ENCODE measurements at regions not wholly inside any gene's neighbourhood (a gene's known extent, or its start where the extent isn't known, plus 50 kb on each side); places are given as distances from the start of the nearest gene placed in this dataset.

DNA sequence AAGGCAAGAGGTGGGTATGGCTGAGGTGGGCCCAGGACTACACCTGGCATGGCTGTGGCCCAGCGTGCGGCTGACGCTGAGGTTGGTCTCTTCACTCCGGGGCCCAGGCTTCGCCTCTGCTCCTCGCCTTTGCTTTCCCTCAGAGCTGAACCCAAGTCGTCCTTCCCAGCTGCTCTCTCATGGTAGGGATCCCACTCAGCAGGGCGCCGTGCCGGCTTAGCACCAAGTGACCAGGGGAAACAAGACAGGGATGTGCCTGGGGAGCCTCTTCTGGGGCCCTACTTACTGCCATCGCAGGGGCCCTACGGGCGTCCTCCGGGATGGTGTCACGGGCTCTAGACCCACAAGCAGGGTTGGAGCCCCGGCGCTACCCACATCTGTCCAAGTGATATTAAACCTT is 138.1 kb upstream of the ALKAL2 start:
- Histone ChIP-seq H3K9ac (ENCODE audit: low read length) (no peak overlapping the region), H3K4me2 (ENCODE audit: low read length) (no peak overlapping the region), H3K4me3 (ENCODE audit: low read length) (no peak overlapping the region), H3K79me2 (ENCODE audit: low read length) (no peaks in the 10 kb centered on the region), H3K9me3 (ENCODE audit: low read length) (no peaks in the 10 kb centered on the region), H3K4me1 (ENCODE audit: insufficient read depth, low read length) (peaks cover 22% of the 10 kb centered on the region), H3K36me3 (ENCODE audit: low read depth, low read length) (no peaks in the 10 kb centered on the region), H3K27me3 (ENCODE audit: low read length) (no peaks in the 10 kb centered on the region), H4K20me1 (ENCODE audit: low read length) (no peaks in the 10 kb centered on the region), H3F3A (ENCODE audit: low read length, unreplicated experiment) (no peaks in the 10 kb centered on the region), H3K27ac (ENCODE audit: low read length) (peak overlapping the region; percentile 85), H3K9me2 (replicated peaks; ENCODE audit: low read length) (no peaks in the 10 kb centered on the region), H2AFZ (ENCODE audit: low read length) (no peak overlapping the region)
- TF ChIP-seq, protein P1, sequence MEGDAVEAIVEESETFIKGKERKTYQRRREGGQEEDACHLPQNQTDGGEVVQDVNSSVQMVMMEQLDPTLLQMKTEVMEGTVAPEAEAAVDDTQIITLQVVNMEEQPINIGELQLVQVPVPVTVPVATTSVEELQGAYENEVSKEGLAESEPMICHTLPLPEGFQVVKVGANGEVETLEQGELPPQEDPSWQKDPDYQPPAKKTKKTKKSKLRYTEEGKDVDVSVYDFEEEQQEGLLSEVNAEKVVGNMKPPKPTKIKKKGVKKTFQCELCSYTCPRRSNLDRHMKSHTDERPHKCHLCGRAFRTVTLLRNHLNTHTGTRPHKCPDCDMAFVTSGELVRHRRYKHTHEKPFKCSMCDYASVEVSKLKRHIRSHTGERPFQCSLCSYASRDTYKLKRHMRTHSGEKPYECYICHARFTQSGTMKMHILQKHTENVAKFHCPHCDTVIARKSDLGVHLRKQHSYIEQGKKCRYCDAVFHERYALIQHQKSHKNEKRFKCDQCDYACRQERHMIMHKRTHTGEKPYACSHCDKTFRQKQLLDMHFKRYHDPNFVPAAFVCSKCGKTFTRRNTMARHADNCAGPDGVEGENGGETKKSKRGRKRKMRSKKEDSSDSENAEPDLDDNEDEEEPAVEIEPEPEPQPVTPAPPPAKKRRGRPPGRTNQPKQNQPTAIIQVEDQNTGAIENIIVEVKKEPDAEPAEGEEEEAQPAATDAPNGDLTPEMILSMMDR (conservative IDR thresholded peaks at IDR 0.05; ENCODE audit: low read depth, low read length): no peak
- TF ChIP-seq EZH2phosphoT487 (IDR thresholded peaks at IDR 0.05; ENCODE audit: borderline replicate concordance, low read length): no peak
- TF ChIP-seq EZH2 (IDR thresholded peaks at IDR 0.05; ENCODE audit: low read length, unreplicated experiment): no peak
- BruUV-seq (replicated peaks): no TSS peak
- CTCF ChIA-PET: no interaction called here
- POLR2A ChIA-PET (ENCODE audit: unreplicated experiment): no interaction called here
- DNase-seq (no peak), ATAC-seq (no peak)
- intact Hi-C loops (cut with micrococcal nuclease): no loop called here

DNA sequence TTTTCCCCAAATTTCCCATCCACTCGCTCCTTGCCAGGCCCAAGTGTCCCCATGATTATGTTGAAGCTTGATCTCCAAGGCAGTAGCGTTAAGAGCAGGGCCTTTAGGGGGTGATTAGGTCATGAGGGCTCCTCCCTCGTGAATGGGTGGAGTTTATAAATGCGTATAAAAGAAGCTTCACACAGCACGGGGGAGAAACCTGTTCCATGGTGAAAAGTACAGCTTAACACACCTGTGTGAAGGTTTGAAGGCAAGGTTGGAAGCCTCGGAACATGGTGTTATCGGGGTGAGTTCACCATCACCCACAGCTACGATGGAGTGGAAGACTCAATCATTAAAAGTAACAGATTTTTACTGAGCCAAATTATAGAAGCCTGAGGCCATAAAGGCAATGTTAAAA is 137.4 kb upstream of the ALKAL2 start:
- CTCF ChIA-PET: no interaction called here
- POLR2A ChIA-PET (ENCODE audit: unreplicated experiment): interaction anchor here (0.6 kb wide), 1 partner anchor 242 kb away, joined by 4 read pairs; no protein-coding TSS in a partner anchor
- Histone ChIP-seq H3K4me1 (ENCODE audit: insufficient read depth, low read length) (peaks cover 22% of the 10 kb centered on the region), H3F3A (ENCODE audit: low read length, unreplicated experiment) (no peaks in the 10 kb centered on the region), H3K27ac (ENCODE audit: low read length) (peak overlapping the region; percentile 85), H3K27me3 (ENCODE audit: low read length) (no peaks in the 10 kb centered on the region), H3K36me3 (ENCODE audit: low read depth, low read length) (no peaks in the 10 kb centered on the region), H4K20me1 (ENCODE audit: low read length) (no peaks in the 10 kb centered on the region), H3K9ac (ENCODE audit: low read length) (peak overlapping the region; percentile 20; the same call in 1 of the 2 replicates), H3K9me3 (ENCODE audit: low read length) (no peaks in the 10 kb centered on the region), H3K9me2 (replicated peaks; ENCODE audit: low read length) (no peaks in the 10 kb centered on the region), H3K4me3 (ENCODE audit: low read length) (no peak overlapping the region), H3K79me2 (ENCODE audit: low read length) (no peaks in the 10 kb centered on the region), H3K4me2 (ENCODE audit: low read length) (peak overlapping the region; percentile 72), H2AFZ (ENCODE audit: low read length) (peak overlapping the region; percentile 64)
- TF ChIP-seq EZH2 (IDR thresholded peaks at IDR 0.05; ENCODE audit: low read length, unreplicated experiment): no peak
- TF ChIP-seq, protein P1 (conservative IDR thresholded peaks at IDR 0.05; ENCODE audit: low read depth, low read length): no peak
- TF ChIP-seq EZH2phosphoT487 (IDR thresholded peaks at IDR 0.05; ENCODE audit: borderline replicate concordance, low read length): no peak
- no TSS peak for BruUV-seq (replicated peaks)
- intact Hi-C loops (cut with micrococcal nuclease): no loop called here
- ATAC-seq (peak; percentile 22), DNase-seq (no peak)

DNA sequence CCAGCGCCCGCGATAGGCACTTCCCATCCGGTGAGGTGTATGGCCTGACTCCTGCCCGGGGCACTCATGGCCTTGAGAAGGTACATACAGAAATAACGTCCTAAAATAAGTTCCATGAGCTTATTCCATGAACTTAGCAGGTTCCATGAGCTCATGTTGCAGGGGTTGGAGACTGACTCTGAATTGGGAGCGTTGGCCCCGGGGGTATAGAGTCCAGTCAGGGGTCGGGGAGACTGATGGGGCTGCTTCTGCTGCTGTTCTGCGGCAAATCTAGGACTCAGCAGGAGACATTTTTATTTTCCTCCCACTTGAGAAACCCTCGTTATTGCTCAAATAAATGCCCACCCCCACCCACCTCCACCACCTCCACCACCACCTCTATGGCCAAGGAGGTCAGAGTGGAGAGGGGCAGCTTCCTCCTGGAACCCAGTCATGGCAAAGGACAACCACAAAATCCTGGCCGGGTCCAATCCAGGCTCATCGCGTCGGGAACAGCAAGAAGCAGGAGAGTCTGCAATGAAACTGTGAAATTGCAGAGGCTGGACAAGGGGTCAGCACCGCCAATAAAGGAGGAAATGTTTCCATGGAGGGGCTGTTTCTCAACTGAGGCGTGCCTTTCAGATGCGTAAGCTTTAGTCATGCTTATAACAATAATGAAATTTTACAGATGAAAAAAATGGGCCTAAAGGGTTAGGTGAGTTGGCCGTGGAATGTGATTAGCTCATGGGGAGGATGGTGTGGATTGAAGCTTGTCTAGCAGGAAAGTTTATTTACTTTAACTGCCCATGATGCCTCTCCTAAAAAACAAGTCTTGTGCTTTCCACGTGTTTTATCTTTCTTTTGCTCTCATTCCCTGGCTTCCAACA is 136.6 kb upstream of the ALKAL2 start:
- Histone ChIP-seq H3K9me2 (replicated peaks; ENCODE audit: low read length) (no peaks in the 10 kb centered on the region), H3K9ac (ENCODE audit: low read length) (peak overlapping the region; percentile 20; the same call in 1 of the 2 replicates)

More for the DNA sequence above, 136.6 kb upstream of the ALKAL2 start:
- Histone ChIP-seq H3K79me2 (ENCODE audit: low read length) (no peaks in the 10 kb centered on the region), H3F3A (ENCODE audit: low read length, unreplicated experiment) (no peaks in the 10 kb centered on the region), H2AFZ (ENCODE audit: low read length) (peak overlapping the region; percentile 66), H3K27ac (ENCODE audit: low read length) (peak overlapping the region; percentile 85), H3K4me1 (ENCODE audit: insufficient read depth, low read length) (peaks cover 22% of the 10 kb centered on the region), H3K27me3 (ENCODE audit: low read length) (no peaks in the 10 kb centered on the region), H3K4me3 (ENCODE audit: low read length) (peak overlapping the region; percentile 14; the same call in 1 of the 2 replicates), H3K36me3 (ENCODE audit: low read depth, low read length) (no peaks in the 10 kb centered on the region), H3K4me2 (ENCODE audit: low read length) (peak overlapping the region; percentile 72), H4K20me1 (ENCODE audit: low read length) (no peaks in the 10 kb centered on the region), H3K9me3 (ENCODE audit: low read length) (no peaks in the 10 kb centered on the region)
- peak; percentile 88 for ATAC-seq
- BruUV-seq (replicated peaks): no TSS peak
- POLR2A ChIA-PET (ENCODE audit: unreplicated experiment): no interaction called here
- intact Hi-C loops (cut with micrococcal nuclease): no loop called here
- TF ChIP-seq EZH2 (IDR thresholded peaks at IDR 0.05; ENCODE audit: low read length, unreplicated experiment) (no peak), EZH2phosphoT487 (IDR thresholded peaks at IDR 0.05; ENCODE audit: borderline replicate concordance, low read length) (no peak)
- TF ChIP-seq, protein P1 (conservative IDR thresholded peaks at IDR 0.05; ENCODE audit: low read depth, low read length): no peak
- CTCF ChIA-PET: no interaction called here
- DNase-seq: peak; percentile 96

Data from PC-3 (cell line).